GM23338 (cell line): ENCODE measurements at regions not wholly inside any gene's neighbourhood (a gene's known extent, or its start where the extent isn't known, plus 50 kb on each side); places are given as distances from the start of the nearest gene placed in this dataset.

Experiments
- ATAC-seq: fragments of 200-7000 bp; cut with Tn5 transposase; 3 replicates; pipeline ENCODE4 v1.9.1; 2020
- DNase-seq: peaks from one replicate; pipeline ENCODE4 v3.0.0-alpha.2; 2015; ENCODE audit warnings: low spot score
- H2AFZ ChIP-seq: fragments of 200-600 bp; sonication (generic); 2 replicates; pipeline ENCODE4 v1.8.0; 2016; ENCODE audit warnings: antibody characterized with exemption, mild to moderate bottlenecking, moderate library complexity
- H3F3A ChIP-seq: fragments of 200-600 bp; sonication (generic); replicated peaks from 2 replicates; pipeline ENCODE4 v1.8.0; 2017; ENCODE audit warnings: antibody characterized with exemption, mixed run types, low read depth
- H3K27ac ChIP-seq: fragments of 200-600 bp; sonication (generic); 2 replicates; pipeline ENCODE4 v1.6.1; 2016; ENCODE audit warnings: low read depth
- H3K27me3 ChIP-seq: fragments of 200-600 bp; sonication (generic); 2 replicates; pipeline ENCODE4 v1.8.0; 2016; ENCODE audit warnings: mild to moderate bottlenecking, mixed run types, moderate library complexity; ENCODE audit not compliant: insufficient read depth
- H3K36me3 ChIP-seq: fragments of 200-600 bp; sonication (generic); 2 replicates; pipeline ENCODE4 v1.8.0; 2016; ENCODE audit warnings: mild to moderate bottlenecking; ENCODE audit not compliant: insufficient read depth
- H3K4me1 ChIP-seq: fragments of 200-600 bp; sonication (generic); 2 replicates; pipeline ENCODE4 v1.8.0; 2016; ENCODE audit warnings: mild to moderate bottlenecking, moderate library complexity; ENCODE audit not compliant: insufficient read depth
- H3K4me2 ChIP-seq: fragments of 200-600 bp; sonication (generic); 2 replicates; pipeline ENCODE4 v1.7.1; 2017; ENCODE audit warnings: mixed run types
- H3K4me3 ChIP-seq: fragments of 200-600 bp; sonication (generic); 2 replicates; pipeline ENCODE4 v1.6.1; 2016; ENCODE audit warnings: mixed run types
- H3K79me2 ChIP-seq: fragments of 200-600 bp; sonication (generic); replicated peaks from 2 replicates; pipeline ENCODE4 v1.8.0; 2017; ENCODE audit warnings: mild to moderate bottlenecking; ENCODE audit not compliant: insufficient read depth
- H3K9me2 ChIP-seq: fragments of 200-600 bp; sonication (generic); 2 replicates; pipeline ENCODE4 v1.8.0; 2017; ENCODE audit not compliant: insufficient read depth
- H4K20me1 ChIP-seq: fragments of 200-600 bp; sonication (generic); replicated peaks from 2 replicates; pipeline ENCODE4 v1.8.0; 2017; ENCODE audit warnings: mild to moderate bottlenecking; ENCODE audit not compliant: insufficient read depth
- H3K27ac Mint-ChIP-seq: 2 replicates; pipeline ENCODE4 v1.8.0; 2020; ENCODE audit warnings: inconsistent platforms, mild to moderate bottlenecking, moderate library complexity, mixed read lengths
- H3K27me3 Mint-ChIP-seq: 3 replicates; pipeline ENCODE4 v1.8.0; 2022; ENCODE audit warnings: low read depth, mild to moderate bottlenecking, moderate library complexity, mixed read lengths, inconsistent platforms; ENCODE audit not compliant: insufficient read depth, poor library complexity
- H3K36me3 Mint-ChIP-seq: 3 replicates; pipeline ENCODE4 v1.8.0; 2021; ENCODE audit warnings: low read depth, mild to moderate bottlenecking, inconsistent platforms, moderate library complexity, mixed read lengths
- H3K4me1 Mint-ChIP-seq: 3 replicates; pipeline ENCODE4 v1.8.0; 2020; ENCODE audit warnings: mild to moderate bottlenecking, inconsistent platforms, mixed read lengths
- H3K4me3 Mint-ChIP-seq: 3 replicates; pipeline ENCODE4 v1.8.0; 2021; ENCODE audit warnings: moderate library complexity, mild to moderate bottlenecking, inconsistent platforms, mixed read lengths
- H3K9me3 Mint-ChIP-seq: 3 replicates; pipeline ENCODE4 v1.8.0; 2020; ENCODE audit warnings: moderate library complexity, mild to moderate bottlenecking, inconsistent platforms, mixed read lengths
- CREB1 ChIP-seq: fragments of 250-450 bp; sonication (Bioruptor Pico); IDR thresholded peaks from 2 replicates; pipeline ENCODE4 v1.5.0; 2020; ENCODE audit warnings: low read depth, mild to moderate bottlenecking, moderate library complexity
- ETS1 ChIP-seq: IDR thresholded peaks from 2 replicates; pipeline ENCODE4 v1.6.1; 2016; ENCODE audit warnings: antibody characterized with exemption
- EZH2 ChIP-seq: fragments of 200-600 bp; sonication (generic); IDR thresholded peaks from one replicate; pipeline ENCODE4 v1.8.0; 2017; ENCODE audit warnings: antibody characterized with exemption, mild to moderate bottlenecking, low read depth; ENCODE audit not compliant: unreplicated experiment
- JUNB ChIP-seq: IDR thresholded peaks from one replicate; pipeline ENCODE4 v1.6.1; 2016; ENCODE audit warnings: antibody characterized with exemption; ENCODE audit not compliant: unreplicated experiment
- NANOG ChIP-seq: IDR thresholded peaks from 2 replicates; pipeline ENCODE4 v1.6.1; 2016; ENCODE audit warnings: antibody characterized with exemption, borderline replicate concordance
- STAT1 ChIP-seq: IDR thresholded peaks from one replicate; pipeline ENCODE4 v1.6.1; 2016; ENCODE audit warnings: antibody characterized with exemption; ENCODE audit not compliant: unreplicated experiment
- ZNF114 ChIP-seq: fragments of 250-450 bp; sonication (Bioruptor Pico); IDR thresholded peaks from 2 replicates; pipeline ENCODE4 v1.5.0; 2020; ENCODE audit warnings: mild to moderate bottlenecking, moderate library complexity
- ZNF331 ChIP-seq: fragments of 250-450 bp; sonication (Bioruptor Pico); IDR thresholded peaks from 2 replicates; pipeline ENCODE4 v1.5.0; 2020; ENCODE audit warnings: low read depth, mild to moderate bottlenecking, moderate library complexity
- ZNF462 ChIP-seq: fragments of 250-450 bp; sonication (Bioruptor Pico); IDR thresholded peaks from 2 replicates; pipeline ENCODE4 v1.5.0; 2020; ENCODE audit warnings: mild to moderate bottlenecking, moderate library complexity
- TF ChIP-seq, protein P1 (sequence below): IDR thresholded peaks from one replicate; pipeline ENCODE4 v1.6.1; 2018; ENCODE audit warnings: antibody characterized with exemption; ENCODE audit not compliant: unreplicated experiment

- no peak for TF ChIP-seq ZNF114
- TF ChIP-seq ZNF331 (CRISPR knock-in tag): no peak
- Mint-ChIP-seq H3K36me3 (no peaks in the 10 kb centered on the region), H3K4me3 (no peak overlapping the region), H3K27me3 (peaks cover 2% of the 10 kb centered on the region), H3K9me3 (no peaks in the 10 kb centered on the region), H3K4me1 (no peaks in the 10 kb centered on the region), H3K27ac (no peak overlapping the region)
- Histone ChIP-seq H3K27me3 (no peaks in the 10 kb centered on the region), H2AFZ (no peak overlapping the region), H3K4me1 (no peaks in the 10 kb centered on the region), H3K9me2 (peaks cover 6% of the 10 kb centered on the region), H3F3A (no peaks in the 10 kb centered on the region), H3K36me3 (no peaks in the 10 kb centered on the region), H4K20me1 (no peaks in the 10 kb centered on the region), H3K79me2 (no peaks in the 10 kb centered on the region), H3K27ac (no peak overlapping the region), H3K4me2 (no peak overlapping the region), H3K4me3 (no peak overlapping the region)
- no peak for DNase-seq
- no peak for ATAC-seq
Observed at GRCh38 chr3:78140274-78140673, 1100.4 kb downstream of the ROBO2 start.

DNA sequence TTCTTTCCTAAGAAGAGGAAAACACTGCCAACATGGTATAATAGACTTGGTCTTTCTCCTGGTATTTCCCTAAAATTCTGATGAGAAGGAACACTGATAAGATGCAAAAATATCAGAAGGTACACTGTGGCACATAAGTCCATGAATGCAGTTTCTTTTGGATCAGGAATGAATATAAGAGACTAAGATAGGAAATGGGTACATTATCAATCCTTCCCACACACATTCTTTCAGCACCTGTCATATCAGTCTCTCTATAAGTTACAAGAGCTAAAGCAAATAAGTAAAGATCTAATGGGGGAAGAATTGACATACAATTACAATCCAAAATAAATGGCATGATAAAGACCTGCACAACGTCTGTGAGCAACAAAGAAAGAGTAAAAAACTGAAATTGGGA, 1101.0 kb downstream of the ROBO2 start:
- H2AFZ ChIP-seq: no peak overlapping the region
- Mint-ChIP-seq H3K9me3 (no peaks in the 10 kb centered on the region), H3K36me3 (no peaks in the 10 kb centered on the region), H3K27ac (no peak overlapping the region), H3K4me3 (no peak overlapping the region), H3K4me1 (no peaks in the 10 kb centered on the region), H3K27me3 (peaks cover 1% of the 10 kb centered on the region)
- no peaks in the 10 kb centered on the region for H3K36me3 ChIP-seq
- TF ChIP-seq, protein P1, sequence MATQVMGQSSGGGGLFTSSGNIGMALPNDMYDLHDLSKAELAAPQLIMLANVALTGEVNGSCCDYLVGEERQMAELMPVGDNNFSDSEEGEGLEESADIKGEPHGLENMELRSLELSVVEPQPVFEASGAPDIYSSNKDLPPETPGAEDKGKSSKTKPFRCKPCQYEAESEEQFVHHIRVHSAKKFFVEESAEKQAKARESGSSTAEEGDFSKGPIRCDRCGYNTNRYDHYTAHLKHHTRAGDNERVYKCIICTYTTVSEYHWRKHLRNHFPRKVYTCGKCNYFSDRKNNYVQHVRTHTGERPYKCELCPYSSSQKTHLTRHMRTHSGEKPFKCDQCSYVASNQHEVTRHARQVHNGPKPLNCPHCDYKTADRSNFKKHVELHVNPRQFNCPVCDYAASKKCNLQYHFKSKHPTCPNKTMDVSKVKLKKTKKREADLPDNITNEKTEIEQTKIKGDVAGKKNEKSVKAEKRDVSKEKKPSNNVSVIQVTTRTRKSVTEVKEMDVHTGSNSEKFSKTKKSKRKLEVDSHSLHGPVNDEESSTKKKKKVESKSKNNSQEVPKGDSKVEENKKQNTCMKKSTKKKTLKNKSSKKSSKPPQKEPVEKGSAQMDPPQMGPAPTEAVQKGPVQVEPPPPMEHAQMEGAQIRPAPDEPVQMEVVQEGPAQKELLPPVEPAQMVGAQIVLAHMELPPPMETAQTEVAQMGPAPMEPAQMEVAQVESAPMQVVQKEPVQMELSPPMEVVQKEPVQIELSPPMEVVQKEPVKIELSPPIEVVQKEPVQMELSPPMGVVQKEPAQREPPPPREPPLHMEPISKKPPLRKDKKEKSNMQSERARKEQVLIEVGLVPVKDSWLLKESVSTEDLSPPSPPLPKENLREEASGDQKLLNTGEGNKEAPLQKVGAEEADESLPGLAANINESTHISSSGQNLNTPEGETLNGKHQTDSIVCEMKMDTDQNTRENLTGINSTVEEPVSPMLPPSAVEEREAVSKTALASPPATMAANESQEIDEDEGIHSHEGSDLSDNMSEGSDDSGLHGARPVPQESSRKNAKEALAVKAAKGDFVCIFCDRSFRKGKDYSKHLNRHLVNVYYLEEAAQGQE: no peak
- TF ChIP-seq JUNB (no peak), STAT1 (no peak), ZNF114 (no peak), ZNF331 (CRISPR knock-in tag) (no peak), EZH2 (no peak), NANOG (no peak), ZNF462 (CRISPR knock-in tag) (no peak), CREB1 (CRISPR knock-in tag) (no peak), ETS1 (no peak)
- no peaks in the 10 kb centered on the region for H3K4me1 ChIP-seq
- no peak for DNase-seq
- H3K9me2 ChIP-seq: peaks cover 6% of the 10 kb centered on the region
- H3F3A ChIP-seq: no peaks in the 10 kb centered on the region
- H4K20me1 ChIP-seq: no peaks in the 10 kb centered on the region
- H3K4me2 ChIP-seq: no peak overlapping the region
- H3K27me3 ChIP-seq: no peaks in the 10 kb centered on the region
- no peaks in the 10 kb centered on the region for H3K79me2 ChIP-seq
- no peak overlapping the region for H3K4me3 ChIP-seq
- H3K27ac ChIP-seq: no peak overlapping the region
- ATAC-seq: no peak
